NCI-H1436 (cell line): ENCODE measurements at regions not wholly inside any gene's neighbourhood (a gene's known extent, or its start where the extent isn't known, plus 50 kb on each side); places are given as distances from the start of the nearest gene placed in this dataset.
"Not testable (repeated sequence)": the region's sequence is repeated elsewhere in the genome, so short reads cannot be mapped to it uniquely, and the experiment has no call there.

Experiments
- DNase-seq: peaks from one replicate; lab custom pipeline; 2025; lab: John Stamatoyannopoulos, UW

DNA sequence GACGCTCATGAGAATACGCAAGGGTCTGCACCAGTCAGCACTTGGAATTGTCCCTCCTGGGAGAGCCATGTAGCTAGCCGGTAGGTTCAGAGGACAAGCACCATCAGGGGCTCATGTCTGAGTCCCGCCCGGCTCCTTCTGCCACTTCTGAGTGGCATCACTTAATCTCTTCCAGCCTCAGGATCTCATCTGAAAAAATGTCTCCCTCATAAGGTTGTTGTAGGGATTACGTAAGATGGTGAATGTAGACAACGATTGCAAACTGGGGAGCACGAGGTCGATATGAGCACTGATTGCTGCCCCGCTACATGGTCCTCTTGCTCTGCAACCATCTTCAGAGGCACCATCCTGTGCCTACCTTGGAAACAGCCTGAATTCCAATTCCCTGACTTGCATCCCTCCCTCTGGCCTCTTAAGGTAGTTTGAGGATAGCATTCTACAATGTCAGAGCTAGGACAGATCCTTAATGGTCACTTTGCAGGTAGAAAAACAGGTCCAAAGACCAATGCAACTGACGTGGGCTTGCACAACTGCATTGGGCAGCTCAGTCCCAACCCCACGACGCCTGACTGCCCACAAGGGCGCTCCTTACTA, 115.8 kb upstream of the TMEM45B start:
- no peak for DNase-seq

DNA sequence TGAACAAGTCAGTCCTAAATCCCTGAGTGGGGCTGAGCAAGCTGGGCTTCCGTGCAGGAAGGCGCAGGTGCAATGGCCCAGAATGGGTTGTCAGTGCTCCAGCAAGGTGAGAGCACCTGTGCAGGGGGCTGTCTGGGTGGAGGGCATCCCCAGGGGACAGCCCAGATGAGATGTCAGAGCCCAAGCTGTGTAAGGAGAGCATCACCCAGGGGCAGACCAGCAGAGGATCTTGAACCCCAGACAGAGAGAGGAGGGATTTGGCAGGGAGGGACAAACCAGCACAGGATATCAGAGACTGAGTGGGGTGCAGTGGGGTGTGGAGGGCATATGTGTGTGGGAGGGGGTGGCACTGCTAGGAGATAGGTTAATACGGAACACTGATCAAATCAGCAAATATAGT, 114.9 kb upstream of the TMEM45B start:
- DNase-seq = no peak

DNA sequence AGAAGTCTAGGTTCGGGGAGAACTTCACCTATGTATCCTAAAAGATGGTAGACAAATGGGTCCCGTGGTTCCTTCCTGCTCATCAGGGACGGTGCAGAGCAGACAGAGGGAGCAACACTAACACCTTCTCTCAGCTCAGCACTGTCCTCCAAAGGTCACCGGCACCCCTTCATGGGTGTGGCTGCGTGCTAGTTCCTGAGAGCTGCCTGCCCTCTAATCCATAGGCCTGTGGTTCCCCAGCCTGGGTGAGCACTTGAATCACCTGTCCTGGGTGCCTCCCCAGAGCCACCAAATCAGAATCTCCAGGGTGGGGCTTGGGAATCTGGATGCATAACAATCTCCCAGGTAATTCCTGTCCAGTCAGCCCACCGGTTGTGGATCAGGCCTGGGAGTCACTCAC, 113.9 kb upstream of the TMEM45B start:
- DNase-seq = no peak

DNA sequence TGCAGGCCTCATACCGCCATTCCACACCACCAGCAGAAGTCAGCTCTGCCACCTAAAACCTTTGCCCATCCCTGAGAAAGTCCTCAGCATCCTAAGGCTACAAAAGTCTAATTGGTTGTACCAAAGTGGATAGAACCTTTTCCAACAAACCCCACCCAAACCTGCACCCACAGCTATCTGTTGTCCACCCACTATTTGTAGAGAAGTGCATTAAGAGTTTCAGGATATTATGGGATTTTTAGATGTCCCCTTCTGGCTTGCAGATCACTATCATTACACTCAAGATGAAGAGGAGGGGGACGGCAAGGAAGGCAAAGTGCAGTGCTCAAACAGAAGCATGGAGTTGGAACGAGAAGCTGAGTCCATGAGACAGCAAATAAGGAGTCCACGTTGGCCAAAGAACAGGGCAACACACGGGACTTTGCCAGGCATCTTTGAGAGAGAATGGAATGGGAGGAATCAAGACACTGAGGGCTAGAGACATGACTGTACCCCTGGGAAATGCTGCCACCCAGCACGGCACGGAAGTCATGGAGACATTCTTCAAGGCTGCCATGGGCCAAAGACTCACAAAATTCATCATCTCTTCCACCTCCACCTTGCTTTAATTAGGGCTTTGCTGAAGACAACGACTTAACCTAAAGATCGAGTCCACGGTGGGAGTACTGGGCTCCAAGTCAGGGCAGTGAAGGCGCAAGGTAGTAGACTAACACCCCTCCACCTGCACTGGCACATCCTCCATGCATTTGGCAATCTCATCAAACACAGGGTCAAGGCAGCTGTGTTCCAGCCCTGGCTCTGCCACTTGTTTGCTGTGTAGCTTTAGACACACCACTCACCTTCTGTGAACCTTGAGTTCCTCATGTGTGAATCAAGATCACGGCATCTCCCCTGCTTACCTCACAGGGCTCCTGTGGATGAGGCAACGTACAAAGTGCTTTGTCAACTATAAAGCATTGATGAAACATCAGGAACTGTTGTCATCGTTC, 112.9 kb upstream of the TMEM45B start:
- no peak for DNase-seq

DNA sequence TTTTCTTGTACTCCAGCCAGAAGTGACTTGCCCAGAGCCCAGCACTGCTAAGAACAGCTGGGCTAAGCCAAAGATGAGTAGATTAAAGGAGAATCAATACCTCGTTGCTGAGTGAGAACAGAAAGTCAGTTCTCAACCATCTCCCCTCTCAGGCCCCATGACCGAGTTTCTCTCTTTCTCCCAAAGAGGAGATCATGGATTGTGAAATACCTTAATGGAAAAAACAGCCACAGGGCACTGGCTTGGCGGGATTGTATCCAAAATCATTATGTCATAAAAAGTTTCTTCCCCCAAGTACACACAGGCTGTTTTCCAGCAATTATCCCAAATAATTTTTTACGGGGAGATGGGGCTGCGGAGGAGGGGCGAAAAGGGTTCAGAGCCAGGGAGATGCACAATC, 111.8 kb upstream of the TMEM45B start:
- DNase-seq = no peak

DNA sequence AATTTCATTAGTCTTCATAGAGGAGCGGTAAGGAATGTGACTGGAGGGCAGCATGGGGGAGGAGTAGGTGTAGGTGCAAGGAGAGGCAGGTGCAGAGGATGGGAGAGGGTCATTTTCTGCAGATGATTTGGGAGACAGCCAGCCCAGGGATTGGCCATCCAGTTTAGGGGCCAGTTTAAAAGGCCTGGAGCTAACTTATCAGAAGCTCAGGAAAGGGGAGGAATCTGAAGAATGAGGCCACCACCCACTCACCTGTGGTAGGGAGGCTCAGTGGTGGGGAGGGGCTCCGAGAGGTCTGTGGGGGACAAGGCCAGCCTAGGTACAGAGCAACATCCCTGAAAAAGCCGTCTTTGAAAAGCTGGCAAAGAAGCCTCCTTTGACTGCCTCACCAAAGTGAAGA, 110.8 kb upstream of the TMEM45B start:
- no peak for DNase-seq

DNA sequence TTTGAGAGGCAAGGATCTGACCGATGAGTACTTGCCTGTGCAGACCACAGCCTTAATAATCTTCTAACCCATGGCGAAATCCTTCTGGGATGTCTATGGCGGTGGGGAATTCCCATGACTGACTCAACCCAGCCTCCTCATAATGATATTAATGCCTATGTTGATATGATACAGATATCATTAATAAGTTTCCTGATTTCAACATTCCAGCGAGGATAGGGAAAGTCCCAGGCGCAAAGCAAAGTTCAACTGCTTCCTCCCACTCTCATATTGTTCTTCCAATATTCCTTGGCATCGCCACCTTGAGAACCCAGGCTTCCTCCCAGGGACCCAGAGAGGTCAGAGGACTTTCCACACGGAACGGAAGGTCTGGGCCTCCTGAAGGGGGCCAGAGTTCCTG, 110.3 kb upstream of the TMEM45B start:
- DNase-seq = no peak

DNA sequence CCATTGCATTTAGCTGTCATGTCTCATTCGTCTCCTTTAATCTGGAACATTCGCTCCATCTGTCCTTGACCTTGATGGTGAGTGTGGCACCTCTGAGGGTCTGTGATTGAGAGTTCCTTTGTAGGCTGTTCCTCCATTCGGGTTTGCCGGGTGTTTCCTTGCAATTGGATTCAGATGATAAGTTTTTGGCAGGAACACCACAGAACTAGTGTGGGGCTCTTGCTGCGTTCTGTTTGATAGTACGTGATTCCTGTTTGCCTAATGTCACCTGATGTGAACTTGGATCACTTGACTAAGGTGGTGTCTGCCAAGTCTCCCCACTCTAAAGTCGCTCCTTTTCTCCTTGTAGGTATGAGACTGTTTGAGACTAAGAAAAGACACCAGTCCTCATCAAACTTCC, 109.7 kb upstream of the TMEM45B start:
- no peak for DNase-seq

DNA sequence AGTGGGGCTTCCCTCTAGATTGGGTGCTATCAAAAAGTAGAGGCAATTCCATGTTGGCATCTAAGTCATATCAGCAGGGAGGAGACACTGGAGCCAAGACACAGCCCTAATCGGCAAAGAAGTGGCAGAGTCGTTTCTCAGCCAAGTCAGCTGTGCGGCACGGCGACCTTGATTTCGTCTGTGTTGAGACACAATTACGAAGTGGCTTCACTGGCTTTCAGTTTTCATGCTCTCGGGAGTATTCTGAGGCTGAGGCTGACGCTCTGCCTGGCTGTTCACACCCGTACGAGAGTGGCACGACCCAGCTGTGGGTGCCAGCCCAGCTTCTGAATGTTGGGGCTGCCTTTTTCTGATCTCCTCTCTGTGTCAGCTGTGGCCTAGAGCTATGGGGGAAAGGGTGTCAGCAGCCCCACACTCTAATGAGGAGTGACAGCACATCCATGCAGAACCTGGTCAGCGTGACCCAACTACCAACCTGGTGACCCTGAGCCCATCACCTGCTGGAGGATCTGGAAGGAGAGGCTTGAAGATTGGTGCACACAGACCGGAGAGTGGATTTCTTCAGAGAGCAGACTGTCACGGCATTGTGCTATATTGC, 105.7 kb upstream of the TMEM45B start:
- no peak for DNase-seq

DNA sequence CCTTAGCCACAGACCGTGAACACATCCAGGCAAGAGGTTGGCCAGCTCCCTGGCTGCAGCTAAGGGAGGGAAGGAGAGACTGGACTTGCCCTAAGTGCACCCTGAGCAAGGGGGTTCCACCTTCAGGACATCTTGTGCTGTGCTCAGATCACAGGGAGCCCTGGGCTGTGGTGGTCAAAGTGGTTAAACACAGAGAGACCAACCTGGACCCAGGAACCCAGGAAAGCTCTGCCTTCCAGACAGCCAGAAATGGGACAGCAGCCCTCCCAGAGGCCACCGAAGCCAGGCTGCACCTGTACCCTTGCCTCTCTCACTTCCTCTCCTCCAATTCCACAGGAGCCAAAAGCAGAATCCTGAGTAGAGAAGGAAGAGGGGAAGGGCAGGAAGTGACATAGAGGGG, 105.2 kb upstream of the TMEM45B start:
- DNase-seq = no peak

DNA sequence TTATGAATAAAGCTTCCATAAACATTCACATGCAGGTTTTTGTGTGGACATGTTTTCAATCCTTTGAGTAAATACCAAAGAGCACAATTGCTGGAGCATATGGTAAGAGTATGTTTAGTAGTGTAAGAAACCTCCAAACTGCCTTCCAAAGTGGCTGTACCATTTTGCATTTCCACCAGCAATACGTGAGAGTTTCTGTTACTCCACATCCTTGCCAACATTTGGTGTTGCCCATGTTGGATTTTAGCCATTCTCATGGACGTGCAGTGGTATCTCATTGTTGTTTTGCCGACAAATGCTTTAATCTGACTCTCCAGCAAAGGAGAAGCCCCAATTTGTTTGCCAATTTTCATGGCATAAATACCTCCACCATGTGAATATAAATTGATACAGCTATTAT, 103.9 kb upstream of the TMEM45B start:
- no peak for DNase-seq

DNA sequence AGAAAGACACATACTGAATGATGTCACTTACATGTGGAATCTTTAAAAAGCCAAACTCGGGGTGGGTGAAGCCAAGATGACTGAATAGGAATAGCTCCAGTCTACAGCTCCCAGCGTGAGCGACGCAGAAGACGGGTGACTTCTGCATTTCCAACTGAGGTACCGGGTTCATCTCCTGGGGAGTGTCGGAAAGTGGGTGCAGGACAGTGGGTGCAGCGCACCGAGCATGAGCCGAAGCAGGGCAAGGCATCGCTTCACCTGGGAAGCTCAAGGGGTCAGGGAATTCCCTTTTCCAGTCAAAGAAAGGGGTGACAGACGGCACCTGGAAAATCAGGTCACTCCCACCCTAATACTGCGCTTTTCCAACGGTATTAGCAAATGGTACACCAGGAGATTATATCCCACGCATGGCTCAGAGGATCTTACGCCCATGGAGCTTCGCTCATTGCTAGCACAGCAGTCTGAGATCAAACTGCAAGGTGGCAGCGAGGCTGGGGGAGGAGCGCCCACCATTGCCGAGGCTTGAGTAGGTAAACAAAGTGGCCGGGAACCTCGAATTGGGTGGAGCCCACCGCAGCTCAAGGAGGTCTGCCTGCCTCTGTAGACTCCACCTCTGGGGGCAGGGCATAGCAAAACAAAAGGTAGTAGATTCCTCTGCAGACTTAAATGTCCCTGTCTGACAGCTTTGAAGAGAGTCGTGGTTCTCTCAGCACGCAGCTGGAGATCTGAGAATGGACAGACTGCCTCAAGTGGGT, 103.0 kb upstream of the TMEM45B start:
- DNase-seq = not testable (repeated sequence)

DNA sequence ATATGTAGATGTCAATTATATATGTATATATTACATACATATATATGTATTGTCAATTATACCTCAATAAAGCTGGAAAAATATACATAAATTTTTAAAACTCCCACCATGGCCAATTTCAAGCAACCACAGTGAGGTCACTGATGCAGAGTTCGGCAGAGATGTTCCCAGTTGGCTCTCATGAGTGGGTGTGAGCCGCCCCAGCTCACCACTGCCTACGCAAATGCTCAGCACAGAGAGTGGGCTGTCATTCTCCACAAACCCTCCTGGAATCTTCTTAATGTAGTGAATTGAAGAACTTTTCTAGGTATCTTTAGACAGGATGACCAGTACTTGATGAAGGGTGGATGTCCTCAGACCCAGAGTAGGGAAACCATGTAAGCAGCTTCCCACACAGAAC, 96.6 kb upstream of the TMEM45B start:
- no peak for DNase-seq

DNA sequence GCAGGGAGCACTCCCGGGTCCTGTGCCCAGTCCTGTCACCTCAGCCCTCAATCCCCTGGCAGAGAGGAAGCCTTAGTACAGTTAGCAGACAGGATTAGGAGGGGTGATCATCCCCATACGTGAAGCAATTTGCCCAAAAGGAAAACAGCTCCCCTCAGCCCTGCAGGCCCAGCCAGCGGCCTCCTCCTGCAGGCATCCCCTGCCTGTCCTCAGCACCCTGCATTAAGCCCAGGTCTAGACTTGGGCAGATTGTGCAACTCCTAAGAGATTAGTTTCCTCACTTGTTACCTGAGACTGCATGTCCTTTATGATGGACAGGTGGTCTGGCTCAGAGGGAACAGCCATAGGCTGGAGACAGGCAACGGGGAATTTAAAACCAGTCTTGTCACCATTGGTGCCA, 95.5 kb upstream of the TMEM45B start:
- no peak for DNase-seq

DNA sequence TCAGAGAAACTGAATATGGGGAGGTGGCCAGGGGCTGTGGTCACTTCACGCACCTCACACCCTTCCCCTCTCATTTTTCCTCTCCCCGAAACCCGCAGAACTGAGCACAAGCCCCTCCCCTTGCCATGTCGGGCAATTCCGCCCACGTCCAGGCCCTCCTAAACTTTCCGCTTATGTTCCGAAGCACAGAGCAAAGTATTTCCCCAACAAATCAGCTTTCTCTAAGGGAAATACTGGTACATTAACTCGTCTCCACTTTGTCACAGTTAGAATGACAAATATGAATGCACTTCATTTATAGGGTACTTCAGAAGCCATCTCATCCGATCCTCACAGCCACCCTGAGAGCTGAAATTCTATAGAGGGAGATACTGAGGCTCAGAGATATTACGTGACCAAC, 94.7 kb upstream of the TMEM45B start:
- no peak for DNase-seq

DNA sequence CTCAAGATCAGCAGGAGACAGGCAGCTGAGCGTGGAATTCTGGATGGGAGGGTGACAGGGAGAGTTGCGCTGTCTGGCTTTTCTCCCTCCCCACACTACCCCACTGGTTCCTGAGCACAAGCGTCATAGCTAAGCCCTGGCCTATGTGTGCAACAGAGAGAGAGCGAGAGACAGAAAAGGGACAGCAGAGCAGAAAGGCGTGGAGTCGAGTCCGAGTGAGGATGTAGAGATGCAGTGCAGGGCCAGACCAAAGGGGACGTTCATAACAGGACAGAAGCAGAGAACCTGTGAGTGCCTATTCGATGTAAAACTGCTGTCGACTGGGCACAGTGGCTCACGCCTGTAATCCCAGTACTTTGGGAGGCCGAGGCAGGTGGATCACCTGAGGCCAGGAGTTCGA, 94.0 kb upstream of the TMEM45B start:
- no peak for DNase-seq

DNA sequence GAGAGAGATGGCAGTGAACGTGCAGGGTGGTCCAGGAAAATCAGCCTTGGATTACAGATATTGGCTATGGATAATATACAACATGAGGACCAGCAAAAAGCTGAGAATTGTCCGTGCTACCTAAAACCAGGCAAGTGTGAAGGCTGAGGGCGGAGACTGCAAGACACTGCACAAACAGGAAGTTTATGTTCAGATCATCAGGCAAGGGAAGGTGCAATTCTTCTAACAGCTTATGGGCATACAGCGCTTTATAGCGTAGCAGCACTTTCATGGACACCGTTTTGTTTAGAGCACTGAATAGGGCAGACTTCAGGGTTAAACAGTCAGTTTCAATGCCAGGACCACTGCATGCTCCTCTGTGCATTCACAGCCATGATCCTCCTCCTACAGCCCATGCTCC, 93.1 kb upstream of the TMEM45B start:
- DNase-seq = no peak

DNA sequence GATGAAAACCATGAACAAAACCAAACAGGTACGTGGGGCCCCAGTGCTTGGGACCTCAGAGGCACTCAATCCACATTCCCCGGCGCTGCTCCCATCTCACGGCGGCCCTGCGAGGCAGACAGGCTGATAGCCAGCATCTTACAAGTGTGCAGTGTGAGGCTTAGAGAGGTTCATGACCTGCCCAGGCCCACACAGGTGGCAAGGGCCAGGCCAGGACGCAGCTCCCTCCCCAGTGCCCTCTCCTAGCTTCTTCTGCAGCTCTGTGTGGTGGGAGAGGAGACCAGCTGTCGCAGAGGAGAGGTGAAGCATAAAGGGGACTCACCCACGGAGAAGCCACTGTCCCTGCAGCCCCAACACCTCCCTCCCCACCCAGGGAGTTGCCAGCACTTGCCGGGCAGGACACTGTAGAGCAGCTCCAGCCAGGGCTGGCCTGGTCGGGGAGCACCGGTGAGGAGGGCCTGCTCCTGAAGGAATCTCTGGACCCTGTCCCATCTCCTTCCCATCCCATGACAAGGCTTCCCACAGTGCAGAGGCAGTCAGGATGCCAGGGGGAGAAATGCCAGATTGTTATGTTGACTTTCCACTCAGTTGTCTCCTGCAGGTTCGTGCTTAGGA, 92.4 kb upstream of the TMEM45B start:
- DNase-seq = no peak

DNA sequence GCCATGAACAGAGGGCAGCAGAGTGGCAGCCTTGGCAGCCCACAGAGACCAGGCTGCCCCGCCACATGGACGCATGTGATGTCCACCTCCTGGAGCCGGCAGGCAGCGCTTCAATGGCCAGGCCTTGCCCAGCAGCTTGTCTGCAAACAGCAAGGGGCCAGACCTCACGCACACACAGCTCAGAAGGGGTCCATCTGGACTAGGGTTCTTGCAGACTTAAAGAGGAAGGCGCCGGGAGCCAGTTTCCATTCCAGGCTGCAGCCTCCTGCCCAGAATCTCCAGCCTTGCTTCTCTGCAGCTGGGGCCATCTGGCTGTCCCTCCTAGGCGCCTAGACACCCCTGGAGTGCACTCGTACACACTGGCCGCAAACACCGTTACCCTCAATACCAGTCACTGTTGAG, 91.9 kb upstream of the TMEM45B start:
- DNase-seq = no peak

DNA sequence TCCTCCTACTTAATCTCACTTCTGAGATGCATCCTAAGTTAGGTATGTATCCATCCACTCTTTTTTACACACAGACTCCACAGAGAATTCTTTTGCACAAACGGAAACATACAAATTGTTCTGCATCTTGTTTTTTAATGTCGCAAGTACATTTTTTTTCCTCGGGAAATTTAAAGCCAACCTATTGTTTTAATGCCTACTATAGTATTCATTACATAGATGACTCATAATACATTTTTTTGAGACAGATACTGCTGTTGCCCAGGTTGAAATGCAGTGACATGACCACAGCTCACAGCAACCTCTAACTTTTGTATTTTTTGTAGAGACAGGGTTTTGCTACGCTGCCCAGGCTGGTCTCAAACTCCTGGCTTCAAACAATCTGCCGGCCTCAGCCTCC, 90.8 kb upstream of the TMEM45B start:
- DNase-seq = no peak

DNA sequence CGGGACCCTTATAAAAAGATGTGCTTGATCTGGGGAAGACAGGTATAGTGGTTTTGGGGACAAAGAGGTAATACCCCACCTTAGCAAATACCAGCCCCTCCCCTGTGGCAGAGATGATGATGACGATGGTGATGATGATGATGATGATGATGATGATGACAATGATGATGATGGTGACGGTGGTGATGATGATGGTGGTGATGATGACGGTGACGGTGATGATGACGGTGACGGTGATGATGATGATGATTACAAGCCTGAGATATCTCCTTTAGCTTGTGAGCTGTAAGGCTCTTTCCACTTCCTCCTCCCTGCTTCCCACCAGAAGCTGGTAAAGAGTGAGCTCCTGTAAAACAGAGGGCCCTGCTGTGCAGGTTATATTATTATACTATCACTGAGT, 89.5 kb upstream of the TMEM45B start:
- no peak for DNase-seq

DNA sequence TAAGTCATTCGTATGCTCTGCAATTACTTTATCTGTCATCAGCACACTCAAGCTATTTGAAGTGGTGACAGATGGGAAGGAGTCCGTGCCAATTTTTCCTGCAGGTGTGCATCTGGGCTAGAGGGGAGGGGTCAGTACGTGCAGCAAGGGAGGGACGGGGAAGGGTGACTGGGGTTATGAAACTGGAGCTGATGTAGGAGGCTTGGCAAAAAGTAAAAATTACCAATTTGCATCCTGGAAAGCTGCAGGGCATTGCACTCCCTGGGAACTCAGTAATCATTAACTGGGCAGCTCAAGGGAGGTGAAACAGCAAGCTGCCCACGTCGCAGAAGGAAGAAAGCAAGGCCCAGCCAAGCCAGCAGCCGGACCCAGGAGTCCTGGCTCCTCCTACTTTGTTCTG, 87.1 kb upstream of the TMEM45B start:
- DNase-seq = peak; percentile 45
